ENCODE measurements at regions not wholly inside any gene's neighbourhood (a gene's known extent, or its start where the extent isn't known, plus 50 kb on each side); places are given as distances from the start of the nearest gene placed in this dataset.

GRCh38 chr4:178202422-178202821 lies 760.2 kb upstream of the AGA start:
- Mint-ChIP-seq H3K9me3 (peaks cover 3 to 13% (median 6%) of the 10 kb centered on the region in 7 donors), H3K4me3 (no peak overlapping the region), H3K27me3 (ENCODE audit: low read depth in 3 of 3) (no peaks in the 10 kb centered on the region), H3K4me1 (no peaks in the 10 kb centered on the region), H3K36me3 (no peaks in the 10 kb centered on the region), H3K27ac (no peak overlapping the region)
- no peaks in the 10 kb centered on the region for H3K4me1 ChIP-seq (ENCODE audit: control insufficient read depth in 1 of 2, insufficient read depth in 2 of 2, low read length in 2 of 2)
- no peak for DNase-seq
- WGBS (ENCODE audit: insufficient coverage), result no CpG with 5 or more reads among the region's 1 CpG
- no peak overlapping the region for H3K27ac ChIP-seq (ENCODE audit: low read depth in 1 of 2, low read length in 2 of 2)
- no peak for TF ChIP-seq CTCF (IDR thresholded peaks at IDR 0.05)
- no peak overlapping the region for H3K9ac ChIP-seq (ENCODE audit: insufficient read depth, low read length, poor library complexity, severe bottlenecking)
- H3K4me2 ChIP-seq (replicated peaks; ENCODE audit: extremely low read depth, low read length, poor library complexity, severe bottlenecking), result no peak overlapping the region
- no peaks in the 10 kb centered on the region for H3K79me2 ChIP-seq (ENCODE audit: insufficient read depth, low read length)
- peaks cover 0 to 6% of the 10 kb centered on the region in 2 donors for H3K9me3 ChIP-seq (replicated peaks in 1 of 2; ENCODE audit: control insufficient read depth in 1 of 2, insufficient read depth in 1 of 2, low read length in 2 of 2)
- H4K20me1 ChIP-seq (ENCODE audit: insufficient read depth, low read length), result no peaks in the 10 kb centered on the region
- H3K36me3 ChIP-seq (replicated peaks in 1 of 2; ENCODE audit: control insufficient read depth in 1 of 2, insufficient read depth in 2 of 2, low read length in 2 of 2), result no peaks in the 10 kb centered on the region
- no peak overlapping the region for H3K4me3 ChIP-seq (replicated peaks in 1 of 3; ENCODE audit: low read depth in 2 of 3, low read length in 3 of 3)
- H2AFZ ChIP-seq (ENCODE audit: insufficient read depth, low read depth, low read length, poor library complexity, severe bottlenecking), result no peak overlapping the region
- no peaks in the 10 kb centered on the region for H3K27me3 ChIP-seq (ENCODE audit: control insufficient read depth in 2 of 2, insufficient read depth in 2 of 2, low read length in 2 of 2)
- intact Hi-C loops (cut with micrococcal nuclease), result no loop called here

- DNase-seq, result no peak
- intact Hi-C loops (cut with micrococcal nuclease), result no loop called here
- no CpG with 5 or more reads among the region's 1 CpG for WGBS (ENCODE audit: insufficient coverage)
- Histone ChIP-seq H3K36me3 (replicated peaks in 1 of 2; ENCODE audit: control insufficient read depth in 1 of 2, insufficient read depth in 2 of 2, low read length in 2 of 2) (no peaks in the 10 kb centered on the region), H2AFZ (ENCODE audit: insufficient read depth, low read depth, low read length, poor library complexity, severe bottlenecking) (no peak overlapping the region), H3K4me2 (replicated peaks; ENCODE audit: extremely low read depth, low read length, poor library complexity, severe bottlenecking) (no peak overlapping the region), H3K27ac (ENCODE audit: low read depth in 1 of 2, low read length in 2 of 2) (no peak overlapping the region), H3K4me1 (ENCODE audit: control insufficient read depth in 1 of 2, insufficient read depth in 2 of 2, low read length in 2 of 2) (no peaks in the 10 kb centered on the region), H3K4me3 (replicated peaks in 1 of 3; ENCODE audit: low read depth in 2 of 3, low read length in 3 of 3) (no peak overlapping the region), H3K9ac (ENCODE audit: insufficient read depth, low read length, poor library complexity, severe bottlenecking) (no peak overlapping the region), H3K27me3 (ENCODE audit: control insufficient read depth in 2 of 2, insufficient read depth in 2 of 2, low read length in 2 of 2) (no peaks in the 10 kb centered on the region), H4K20me1 (ENCODE audit: insufficient read depth, low read length) (no peaks in the 10 kb centered on the region), H3K9me3 (replicated peaks in 1 of 2; ENCODE audit: control insufficient read depth in 1 of 2, insufficient read depth in 1 of 2, low read length in 2 of 2) (peaks cover 9 to 16% of the 10 kb centered on the region in 2 donors), H3K79me2 (ENCODE audit: insufficient read depth, low read length) (no peaks in the 10 kb centered on the region)
- H3K27ac Mint-ChIP-seq, result no peak overlapping the region
- no peaks in the 10 kb centered on the region for H3K4me1 Mint-ChIP-seq
- H3K27me3 Mint-ChIP-seq (ENCODE audit: low read depth in 3 of 3), result no peaks in the 10 kb centered on the region
- no peaks in the 10 kb centered on the region for H3K36me3 Mint-ChIP-seq
- no peak for TF ChIP-seq CTCF (IDR thresholded peaks at IDR 0.05)
- no peak overlapping the region for H3K4me3 Mint-ChIP-seq
- peaks cover 11 to 18% (median 12%) of the 10 kb centered on the region in 7 donors for H3K9me3 Mint-ChIP-seq
Measured at GRCh38 chr4:178205826-178206225, 763.6 kb upstream of the AGA start.

Data from CD14-positive monocyte (primary cell).